HG03575 (cell line): ENCODE measurements at regions not wholly inside any gene's neighbourhood (a gene's known extent, or its start where the extent isn't known, plus 50 kb on each side); places are given as distances from the start of the nearest gene placed in this dataset.
"Not testable (repeated sequence)": the region's sequence is repeated elsewhere in the genome, so short reads cannot be mapped to it uniquely, and the experiment has no call there.

Experiments used
- ATAC-seq: cut with Tn5 transposase; IDR thresholded peaks from one replicate; pipeline ENCODE4 v1.9.1; 2021; ENCODE audit not compliant: unreplicated experiment, insufficient number of reproducible peaks, low FRiP score; ENCODE audit errors: extremely low read depth

DNA sequence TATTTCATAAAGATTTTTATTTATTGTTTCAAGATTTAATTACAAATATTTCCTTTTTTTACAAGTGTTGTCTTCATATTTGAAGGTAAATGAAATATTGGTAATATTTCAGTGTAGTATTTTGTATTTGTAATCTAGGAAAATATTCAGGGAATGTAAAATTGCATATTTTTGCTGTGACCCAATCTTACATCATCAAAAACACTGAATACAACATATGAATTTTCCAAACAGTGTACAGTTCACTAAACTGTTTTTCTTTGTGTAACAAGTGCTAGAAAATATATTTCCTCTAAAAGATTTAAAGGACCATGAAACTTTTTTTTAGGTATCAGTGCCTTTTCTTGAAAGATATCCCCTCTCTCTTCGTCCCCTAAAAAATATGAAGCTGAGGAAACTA, 251.9 kb upstream of the KCND2 start:
- no peak for ATAC-seq

DNA sequence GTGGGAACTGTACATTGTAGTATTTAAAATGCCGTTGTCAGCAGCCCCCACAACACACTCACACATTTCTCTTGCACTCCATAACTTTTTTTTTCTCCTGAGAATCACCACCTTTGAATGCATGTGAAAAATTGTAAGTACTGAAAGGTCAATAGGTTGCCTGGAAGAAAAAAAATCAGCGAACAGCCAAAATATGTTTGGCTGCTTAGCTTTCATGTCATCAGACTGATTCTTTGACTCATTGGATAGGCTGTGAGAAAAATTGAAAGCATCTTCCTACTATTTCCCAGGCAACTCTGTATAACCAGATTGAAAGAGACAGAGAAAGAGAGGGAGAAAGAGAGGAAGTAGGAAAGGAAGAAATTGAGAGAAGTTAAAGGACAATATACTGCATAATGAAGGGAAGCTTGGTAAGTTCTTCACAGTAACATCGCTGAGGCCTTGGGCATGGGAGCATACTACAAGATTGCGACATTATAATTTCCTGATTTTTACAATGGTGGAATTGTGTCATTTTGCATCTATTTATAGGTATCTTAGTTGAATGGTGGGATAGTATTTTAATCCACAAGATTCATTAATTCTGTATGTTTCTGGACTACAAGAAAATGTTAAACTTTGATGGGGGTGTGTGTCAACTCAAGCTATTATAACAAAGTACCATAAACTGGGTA, 249.3 kb upstream of the KCND2 start:
- no peak for ATAC-seq

DNA sequence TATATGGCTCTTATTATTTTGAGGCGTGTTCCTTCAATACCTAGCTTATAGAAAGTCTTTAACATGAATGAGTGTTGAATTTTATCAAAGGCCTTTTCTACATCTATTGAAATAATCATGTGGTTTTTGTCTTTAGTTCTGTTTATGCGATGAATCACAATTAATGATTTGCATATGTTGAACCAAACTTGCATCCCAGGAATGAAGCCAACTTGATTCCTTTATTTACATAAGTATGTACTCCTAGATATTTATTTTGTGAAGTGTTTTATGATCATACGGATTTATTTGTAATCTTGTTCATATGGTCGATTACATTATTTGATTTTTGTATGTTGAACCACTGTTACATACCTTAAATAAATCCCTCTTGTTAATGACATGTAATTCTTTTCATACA, 244.3 kb upstream of the KCND2 start:
- no peak for ATAC-seq

DNA sequence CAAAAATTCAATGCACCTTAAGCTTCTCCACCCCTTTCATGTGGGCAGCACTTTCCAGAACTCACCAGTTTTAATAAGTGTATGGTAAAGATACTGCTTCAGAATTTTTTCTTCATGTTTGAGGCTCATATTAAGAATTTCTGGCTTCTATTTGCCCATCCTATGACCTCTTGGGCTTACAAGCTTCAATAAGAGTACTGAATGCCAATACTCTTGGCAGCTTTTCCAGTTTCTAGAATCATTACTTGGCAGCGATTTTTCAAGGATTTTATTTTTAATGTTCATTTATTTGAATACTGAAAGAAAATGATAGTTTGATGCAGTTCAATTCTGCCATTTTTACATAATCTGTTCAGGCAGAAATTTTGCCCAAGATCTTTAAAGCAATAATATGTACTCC, 242.1 kb upstream of the KCND2 start:
- ATAC-seq: no peak

DNA sequence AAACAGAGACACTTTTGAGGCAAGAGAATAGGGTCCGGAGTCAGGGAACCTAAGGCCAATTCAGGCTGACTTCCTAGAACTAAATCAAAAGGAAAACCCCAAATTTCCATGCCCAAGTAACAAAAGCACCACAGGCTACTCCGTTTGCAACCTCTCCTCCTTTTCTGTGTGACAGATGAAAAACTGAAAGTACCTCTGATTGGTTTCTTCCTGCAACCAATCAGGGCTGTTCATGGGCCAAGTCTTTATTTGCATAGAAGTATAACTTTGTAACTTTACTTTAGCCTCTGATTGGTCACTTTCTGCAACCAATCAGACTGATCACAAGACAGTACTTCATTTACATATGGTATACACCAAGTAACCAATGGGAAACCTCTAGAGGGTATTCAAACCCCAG, 239.9 kb upstream of the KCND2 start:
- no peak for ATAC-seq

DNA sequence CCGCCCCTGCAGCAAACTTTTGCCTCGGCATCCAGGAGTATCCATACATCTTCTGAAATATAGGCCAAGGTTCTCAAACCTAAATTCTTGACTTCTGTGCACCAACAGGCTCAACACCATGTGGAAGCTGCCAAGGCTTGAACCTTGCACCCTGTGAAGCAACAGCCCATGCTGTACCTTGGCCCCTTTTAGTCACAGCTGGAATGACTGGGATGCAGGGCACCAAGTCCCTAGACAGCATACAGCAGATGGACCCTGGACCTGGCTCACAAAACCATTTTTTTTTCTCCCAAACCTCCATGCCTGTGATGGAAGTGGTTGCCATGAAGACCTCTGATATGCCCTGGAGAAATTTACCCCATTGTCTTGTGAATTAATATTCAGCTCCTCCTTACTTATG, 233.8 kb upstream of the KCND2 start:
- ATAC-seq: no peak

DNA sequence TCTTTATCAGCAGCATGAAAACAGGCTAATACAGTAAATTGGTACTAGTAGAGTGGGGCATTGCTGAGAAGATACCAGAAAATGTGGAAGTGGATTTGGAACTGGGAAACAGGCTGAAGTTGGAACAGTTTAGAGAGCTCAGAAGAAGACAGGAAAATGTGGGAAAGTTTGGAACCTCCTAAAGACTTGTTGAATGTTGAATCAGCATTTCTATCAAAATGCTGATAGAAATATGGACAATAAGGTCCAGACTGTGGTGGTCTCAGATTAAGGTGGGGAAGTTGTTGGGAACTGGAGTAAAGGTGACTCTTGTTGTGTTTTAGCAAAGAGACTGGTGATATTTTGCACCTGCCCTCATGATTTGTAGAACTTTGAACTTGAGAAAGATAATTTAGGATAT, 231.2 kb upstream of the KCND2 start:
- no peak for ATAC-seq

DNA sequence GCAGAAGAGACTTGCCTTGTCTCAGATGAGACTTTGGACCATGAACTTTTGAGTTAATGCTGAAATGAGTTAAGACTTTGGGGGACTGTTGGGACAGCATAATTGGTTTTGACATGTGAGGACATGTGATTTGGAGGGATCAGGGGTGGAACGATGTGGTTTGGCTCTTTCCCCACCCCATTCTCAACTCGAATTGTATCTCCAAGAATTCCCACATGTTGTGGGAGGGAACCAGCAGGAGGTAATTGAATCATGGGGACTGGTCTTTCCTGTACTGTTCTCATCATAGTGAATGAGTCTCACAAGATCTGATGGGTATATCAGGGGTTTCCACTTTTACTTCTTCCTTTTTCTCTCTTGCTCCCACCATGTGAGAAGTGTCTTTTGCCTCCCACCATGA, 229.7 kb upstream of the KCND2 start:
- ATAC-seq: no peak

DNA sequence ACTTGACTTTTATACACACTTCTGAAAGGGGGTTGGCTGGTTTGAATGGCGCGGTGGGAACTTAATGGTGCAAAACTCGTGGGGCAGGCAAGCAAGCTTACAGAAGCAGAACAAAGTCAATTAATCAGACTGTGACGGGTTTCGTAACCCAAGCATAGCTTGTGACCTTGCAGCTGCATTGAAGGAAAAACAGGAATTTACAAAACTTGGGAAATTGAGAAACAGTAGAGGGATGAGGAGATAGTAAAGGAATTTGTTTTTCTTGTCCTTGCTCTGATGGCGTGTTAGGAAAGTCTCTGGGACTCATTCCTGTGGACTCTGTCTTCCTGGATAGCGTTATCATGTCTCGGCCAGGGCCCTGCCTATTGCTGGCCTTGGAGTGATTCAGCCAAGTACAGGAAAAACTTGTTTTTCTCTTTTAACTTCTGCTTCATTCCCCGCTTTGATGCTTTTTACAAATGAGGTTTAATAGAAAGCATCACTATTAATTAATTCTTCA, 220.0 kb upstream of the KCND2 start:
- ATAC-seq: no peak

DNA sequence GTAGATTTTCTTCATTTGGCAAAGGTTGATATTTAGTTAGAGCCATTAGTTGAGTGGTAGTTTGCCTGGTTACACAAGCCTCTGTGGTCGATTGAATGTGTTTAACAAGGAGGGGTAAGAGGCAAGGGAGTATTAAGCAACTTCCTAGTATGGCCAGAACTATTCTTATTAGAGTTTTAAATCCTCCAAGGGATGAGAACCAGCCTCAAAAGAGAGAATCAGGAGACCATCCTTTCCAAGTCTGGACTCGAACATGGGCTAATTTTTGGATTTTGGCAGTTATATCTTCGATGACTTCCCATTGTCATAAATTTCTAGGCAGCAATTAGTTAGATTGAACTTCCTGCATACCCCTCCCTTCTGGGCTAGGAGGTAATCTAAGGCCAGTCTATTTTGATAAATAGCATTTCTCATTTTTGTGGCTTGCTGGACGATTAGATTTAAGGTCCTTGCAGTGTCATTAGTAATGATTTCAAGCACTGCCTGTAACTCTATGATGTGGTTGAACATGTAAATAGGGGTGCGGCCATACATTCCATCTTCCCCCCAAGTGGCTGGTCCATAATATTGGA, 219.5 kb upstream of the KCND2 start:
- ATAC-seq: no peak

DNA sequence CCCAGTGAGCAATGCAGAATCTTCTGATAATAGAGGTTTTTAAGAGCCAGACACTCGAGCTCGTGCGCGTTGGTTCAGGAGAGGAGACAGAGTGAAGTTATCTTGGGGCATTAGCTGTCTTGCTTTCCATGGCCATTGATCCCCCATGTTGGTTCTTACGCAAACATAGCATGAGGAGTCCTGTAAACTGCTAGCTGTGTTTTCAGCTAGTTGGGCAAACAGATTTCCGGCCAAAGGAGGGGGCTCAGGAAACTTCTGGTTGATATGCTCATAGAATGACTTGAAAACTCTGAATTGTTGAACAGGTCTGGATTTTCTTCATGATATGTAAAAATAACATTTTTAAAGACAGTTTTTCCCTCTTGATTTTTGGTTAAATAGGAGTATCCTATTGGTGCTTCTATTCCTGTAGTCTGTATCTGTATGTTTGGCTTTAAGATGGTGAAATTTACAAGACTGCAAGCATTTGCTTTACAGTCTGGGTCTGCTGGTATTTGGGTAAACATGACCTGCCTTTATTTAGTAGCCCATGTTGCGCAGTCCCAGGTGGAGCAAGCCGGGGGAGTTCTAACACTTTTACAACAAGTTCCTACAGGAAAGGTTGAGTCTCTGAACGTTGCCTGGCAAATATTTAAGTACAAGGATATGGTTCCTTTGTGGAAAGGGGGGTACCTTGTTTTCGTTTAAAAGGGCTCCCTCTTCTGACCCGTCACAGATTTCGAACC, 218.4 kb upstream of the KCND2 start:
- ATAC-seq: no peak

DNA sequence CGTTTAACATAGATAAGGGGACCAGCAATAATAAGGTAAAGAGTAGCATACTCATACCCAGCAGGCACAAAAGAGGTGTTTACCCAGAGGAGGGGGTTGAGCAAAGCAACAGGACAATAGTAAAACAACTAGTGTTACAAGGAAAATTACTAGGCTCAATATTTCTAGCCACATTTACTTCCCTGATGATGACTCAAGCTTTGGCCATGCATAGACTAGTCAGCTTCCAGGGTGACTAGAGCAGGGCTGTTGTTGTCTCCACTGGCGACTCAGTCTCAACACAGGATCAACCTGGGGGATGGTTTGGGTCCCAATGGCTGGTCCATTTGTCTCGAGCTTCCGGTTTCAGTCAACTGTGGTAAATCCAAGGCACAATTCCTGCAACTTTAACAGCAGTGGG, 217.7 kb upstream of the KCND2 start:
- no peak for ATAC-seq

DNA sequence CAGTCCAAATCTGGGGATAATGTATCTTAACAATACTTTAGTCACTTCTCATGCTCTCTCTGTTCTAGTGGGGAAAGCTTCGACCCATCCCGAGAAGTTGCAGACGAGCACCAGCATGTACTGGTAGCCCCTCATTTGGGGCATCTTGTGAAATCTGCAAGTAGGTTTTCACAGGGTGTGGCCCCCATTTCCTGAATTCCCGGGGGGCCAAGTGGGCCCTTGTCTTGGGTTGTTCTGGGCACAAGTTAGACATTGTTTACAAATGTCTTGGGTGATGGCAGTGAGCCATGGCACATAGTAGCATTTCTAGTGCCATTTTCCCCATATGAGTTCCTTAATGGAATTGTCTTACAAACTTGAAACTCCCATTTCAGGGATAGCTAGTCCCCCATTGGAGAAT, 216.7 kb upstream of the KCND2 start:
- ATAC-seq: no peak

DNA sequence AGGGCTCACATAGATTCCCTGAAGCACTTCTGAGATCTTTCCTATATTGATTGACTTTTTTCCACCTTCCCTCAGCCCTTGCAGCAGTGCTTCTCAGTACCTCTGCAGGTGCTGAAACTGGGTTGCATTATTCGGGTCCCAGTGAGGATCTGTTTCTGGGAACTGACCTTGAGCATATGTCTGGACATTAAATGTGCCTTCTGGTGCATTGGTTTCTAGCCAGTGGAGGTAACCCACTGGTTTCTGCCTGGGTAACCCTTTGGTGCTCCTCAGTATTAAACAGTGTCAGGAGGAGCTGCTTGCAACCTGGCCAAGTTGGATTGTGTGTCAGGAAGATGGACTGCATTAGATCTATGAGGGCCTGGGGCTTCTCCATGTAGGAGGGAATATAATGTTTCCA, 213.3 kb upstream of the KCND2 start:
- no peak for ATAC-seq

DNA sequence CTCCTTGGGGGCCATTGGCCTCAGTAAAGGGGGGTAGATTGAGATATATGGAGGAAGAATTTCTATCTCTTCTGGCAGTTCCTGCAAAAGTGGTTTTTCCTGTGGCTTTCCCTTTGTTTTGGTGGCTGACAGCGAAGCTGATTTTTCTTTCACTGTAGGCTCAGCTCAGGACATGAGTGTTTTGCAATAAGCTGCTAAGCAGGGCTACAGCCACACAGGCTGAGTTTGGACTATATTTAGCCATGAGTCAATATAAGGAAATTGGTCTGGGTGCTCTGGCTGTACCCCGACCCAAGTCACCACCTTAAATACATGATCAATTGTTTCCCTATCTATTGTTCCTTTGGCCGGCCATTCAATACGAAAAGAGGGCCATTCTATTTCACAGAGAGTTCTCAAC, 212.7 kb upstream of the KCND2 start:
- no peak for ATAC-seq

DNA sequence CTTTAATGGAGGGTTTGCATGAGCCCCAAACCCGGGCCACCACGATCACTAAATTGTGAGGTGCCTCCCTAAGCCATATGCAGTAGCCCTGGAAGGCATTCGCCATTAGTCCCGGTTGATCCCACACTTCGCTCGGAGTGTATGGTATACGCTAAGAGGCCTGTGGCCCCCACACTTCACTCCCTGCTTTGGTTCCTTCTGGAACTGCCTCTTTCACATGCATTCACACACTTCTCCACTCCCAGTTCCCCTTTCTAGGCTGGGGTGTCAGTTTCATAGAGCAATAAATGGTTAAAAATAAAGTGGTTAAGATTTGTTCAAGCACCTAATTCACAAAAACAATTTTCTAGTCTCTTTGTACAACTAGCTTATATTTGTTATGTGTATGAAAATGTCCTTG, 212.1 kb upstream of the KCND2 start:
- ATAC-seq: no peak

DNA sequence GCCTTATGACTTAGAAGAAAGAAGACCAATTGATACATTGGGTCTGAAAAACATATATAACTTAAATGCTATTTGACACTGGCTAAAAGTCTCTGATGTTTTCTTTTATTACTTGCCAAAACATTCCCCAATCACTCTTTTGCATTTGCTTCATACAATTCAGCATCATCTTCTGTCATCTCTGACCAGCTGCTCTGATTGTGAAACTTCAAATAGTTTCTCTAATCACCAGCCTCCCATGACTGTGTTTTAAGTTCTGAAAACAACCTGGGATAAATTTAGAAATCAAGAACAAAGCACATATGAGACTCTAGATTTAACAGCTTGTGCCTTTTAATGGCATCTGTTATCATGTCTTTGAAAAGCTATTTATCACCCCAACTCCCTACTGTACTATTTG, 208.4 kb upstream of the KCND2 start:
- ATAC-seq: peak; percentile 70

DNA sequence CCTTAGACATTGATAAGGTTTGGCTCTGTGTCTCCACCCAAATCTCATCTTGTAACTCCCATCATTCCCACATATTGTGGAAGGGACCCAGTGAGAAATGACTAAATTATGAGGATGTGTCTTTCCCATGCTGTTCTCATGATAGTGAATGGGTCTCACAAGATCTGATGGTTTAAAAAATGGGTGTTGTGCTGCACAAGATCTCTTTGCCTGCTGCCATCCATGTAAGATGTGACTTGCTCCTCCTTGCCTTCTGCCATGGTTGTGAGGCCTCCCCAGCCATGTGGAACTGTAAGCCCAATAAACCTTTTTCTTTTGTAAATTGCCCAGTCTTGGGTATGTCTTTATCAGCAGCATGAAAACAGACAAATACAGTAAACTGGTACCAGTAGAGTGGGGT, 206.1 kb upstream of the KCND2 start:
- not testable (repeated sequence) for ATAC-seq

DNA sequence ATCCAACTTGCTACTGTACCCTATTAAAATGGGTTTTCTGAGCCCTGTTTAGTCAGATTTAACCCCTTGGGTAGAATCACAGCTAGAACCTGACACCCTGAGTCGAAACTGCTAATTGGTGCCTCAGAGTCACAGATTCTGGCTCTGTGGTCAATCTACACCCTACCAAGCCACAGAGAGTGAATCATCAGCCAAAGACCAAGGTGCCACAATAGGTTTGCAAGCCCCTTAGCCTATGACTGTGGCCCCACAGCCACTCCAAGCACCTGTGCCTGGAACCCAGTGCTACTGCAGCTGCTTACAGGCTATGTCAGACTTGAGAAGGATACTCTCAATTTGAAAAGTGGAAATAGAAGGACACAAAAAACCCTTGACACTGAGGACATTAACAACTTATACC, 202.8 kb upstream of the KCND2 start:
- no peak for ATAC-seq

DNA sequence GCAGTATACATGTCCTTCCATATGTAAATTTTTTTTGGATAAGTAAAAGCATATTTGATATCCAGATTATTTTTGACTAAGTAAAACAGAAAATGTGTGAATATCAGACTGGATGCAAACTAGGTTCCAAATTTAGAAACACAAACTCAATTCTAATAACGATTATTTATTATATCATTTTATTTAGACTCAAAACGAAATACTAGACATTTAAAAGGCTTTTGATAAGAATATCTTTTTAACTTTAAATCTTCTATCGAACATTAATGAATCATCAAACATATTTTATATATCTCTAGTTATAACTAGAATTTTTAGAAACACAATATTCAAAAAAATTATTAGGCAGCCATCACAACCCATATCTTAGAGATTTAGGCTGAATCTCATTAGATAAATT, 195.2 kb upstream of the KCND2 start:
- no peak for ATAC-seq
